BJ (cell line): ENCODE measurements at regions not wholly inside any gene's neighbourhood (a gene's known extent, or its start where the extent isn't known, plus 50 kb on each side); places are given as distances from the start of the nearest gene placed in this dataset.

Experiments
- CTCF ChIA-PET: fragments of 350-600 bp; formaldehyde crosslinking; extraction: SDS; loops from one replicate; lab custom pipeline; 2021; ENCODE audit warnings: antibody characterized with exemption, inconsistent platforms; lab: Yijun Ruan, JAX
- POLR2A ChIA-PET: fragments of 300-600 bp; sonication (Branson Sonifier 250); formaldehyde crosslinking; extraction: SDS; loops from one replicate; lab custom pipeline; 2021; ENCODE audit warnings: antibody characterized with exemption; lab: Charles Lee
- DNase-seq: peaks from one replicate; pipeline ENCODE4 v3.0.0-alpha.2; 2011; ENCODE audit warnings: low read depth
- H3K27me3 ChIP-seq: 2 replicates; pipeline ENCODE4 v1.6.0; 2011; ENCODE audit warnings: low read length; ENCODE audit not compliant: control insufficient read depth, insufficient read depth
- H3K36me3 ChIP-seq: 2 replicates; pipeline ENCODE4 v1.5.1; 2011; ENCODE audit warnings: low read length; ENCODE audit not compliant: control insufficient read depth, insufficient read depth
- H3K4me3 ChIP-seq: 2 replicates; pipeline ENCODE4 v1.5.1; 2011; ENCODE audit warnings: low read depth, mild to moderate bottlenecking, control low read depth, low read length
- TF ChIP-seq, protein P1 (sequence below): IDR thresholded peaks from 2 replicates; pipeline ENCODE4 v1.5.1; 2011; ENCODE audit warnings: low read depth, mild to moderate bottlenecking, control low read depth, inconsistent platforms, low read length, moderate library complexity; ENCODE audit not compliant: insufficient read depth

GRCh38 chr20:10724449-10725173, 50.8 kb upstream of the JAG1 start:
- CTCF ChIA-PET: interaction anchor here (1.6 kb wide), 1 partner anchor 10 kb away, joined by 4 read pairs; no protein-coding TSS in a partner anchor
- POLR2A ChIA-PET: no interaction called here

GRCh38 chr20:10728873-10729670, 55.3 kb upstream of the JAG1 start:
- Histone ChIP-seq H3K4me3 (no peak overlapping the region), H3K27me3 (no peaks in the 10 kb centered on the region), H3K36me3 (no peaks in the 10 kb centered on the region)
- TF ChIP-seq, protein P1, sequence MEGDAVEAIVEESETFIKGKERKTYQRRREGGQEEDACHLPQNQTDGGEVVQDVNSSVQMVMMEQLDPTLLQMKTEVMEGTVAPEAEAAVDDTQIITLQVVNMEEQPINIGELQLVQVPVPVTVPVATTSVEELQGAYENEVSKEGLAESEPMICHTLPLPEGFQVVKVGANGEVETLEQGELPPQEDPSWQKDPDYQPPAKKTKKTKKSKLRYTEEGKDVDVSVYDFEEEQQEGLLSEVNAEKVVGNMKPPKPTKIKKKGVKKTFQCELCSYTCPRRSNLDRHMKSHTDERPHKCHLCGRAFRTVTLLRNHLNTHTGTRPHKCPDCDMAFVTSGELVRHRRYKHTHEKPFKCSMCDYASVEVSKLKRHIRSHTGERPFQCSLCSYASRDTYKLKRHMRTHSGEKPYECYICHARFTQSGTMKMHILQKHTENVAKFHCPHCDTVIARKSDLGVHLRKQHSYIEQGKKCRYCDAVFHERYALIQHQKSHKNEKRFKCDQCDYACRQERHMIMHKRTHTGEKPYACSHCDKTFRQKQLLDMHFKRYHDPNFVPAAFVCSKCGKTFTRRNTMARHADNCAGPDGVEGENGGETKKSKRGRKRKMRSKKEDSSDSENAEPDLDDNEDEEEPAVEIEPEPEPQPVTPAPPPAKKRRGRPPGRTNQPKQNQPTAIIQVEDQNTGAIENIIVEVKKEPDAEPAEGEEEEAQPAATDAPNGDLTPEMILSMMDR: no peak
- ChIA-PET POLR2A (no interaction called here), CTCF (no interaction called here)
- DNase-seq: no peak

More at GRCh38 chr20:10724449-10725173, 50.8 kb upstream of the JAG1 start:
- no peak overlapping the region for H3K4me3 ChIP-seq
- H3K36me3 ChIP-seq: no peaks in the 10 kb centered on the region
- H3K27me3 ChIP-seq: peaks cover 1% of the 10 kb centered on the region
- no peak for DNase-seq
- TF ChIP-seq, protein P1: no peak

- TF ChIP-seq, protein P1: no peak
- POLR2A ChIA-PET: no interaction called here
- no peaks in the 10 kb centered on the region for H3K27me3 ChIP-seq
- CTCF ChIA-PET: interaction anchor here (2.0 kb wide), 1 partner anchor 8 kb away, joined by 7 read pairs; no protein-coding TSS in a partner anchor
- no peak for DNase-seq
- H3K4me3 ChIP-seq: no peak overlapping the region
- no peaks in the 10 kb centered on the region for H3K36me3 ChIP-seq
Measured at GRCh38 chr20:10729785-10730184, 56.0 kb upstream of the JAG1 start.

GRCh38 chr20:10730629-10731183, 56.9 kb upstream of the JAG1 start:
- H3K36me3 ChIP-seq: no peaks in the 10 kb centered on the region
- no peak overlapping the region for H3K4me3 ChIP-seq
- no peaks in the 10 kb centered on the region for H3K27me3 ChIP-seq
- POLR2A ChIA-PET: no interaction called here
- TF ChIP-seq, protein P1: no peak
- CTCF ChIA-PET: interaction anchor here (2.0 kb wide), 1 partner anchor 9 kb away, joined by 7 read pairs; no protein-coding TSS in a partner anchor
- DNase-seq: no peak
